ENCODE measurements at regions not wholly inside any gene's neighbourhood (a gene's known extent, or its start where the extent isn't known, plus 50 kb on each side); places are given as distances from the start of the nearest gene placed in this dataset.

GRCh38 chr16:20181416-20181815, 107.7 kb upstream of the GPR139 start (continued):
- no peak for TF ChIP-seq USF2 (IDR thresholded peaks at IDR 0.05; ENCODE audit: low read depth, low read length)
- no peak for TF ChIP-seq USF2 (CRISPR knock-in tag; IDR thresholded peaks at IDR 0.05; ENCODE audit: borderline replicate concordance)
- no peak for TF ChIP-seq GMEB1 (CRISPR knock-in tag; IDR thresholded peaks at IDR 0.05; ENCODE audit: borderline replicate concordance)
- no peak for TF ChIP-seq THRA (CRISPR knock-in tag; IDR thresholded peaks at IDR 0.05; ENCODE audit: borderline replicate concordance)
- no peak for TF ChIP-seq ZNF30 (CRISPR knock-in tag; IDR thresholded peaks at IDR 0.05)

- no peaks in the 10 kb centered on the region for H4K20me1 ChIP-seq (ENCODE audit: insufficient read depth, low read length)
- H3K27me3 ChIP-seq (ENCODE audit: control insufficient read depth in 1 of 2, insufficient read depth in 2 of 2, low read length in 2 of 2) = peaks cover 0 to 22% of the 10 kb centered on the region in 2 experiments; a peak in 3 of 5 replicates
- H3K79me2 ChIP-seq (ENCODE audit: insufficient read depth, low read length) = no peaks in the 10 kb centered on the region
- no peak overlapping the region for H2AFZ ChIP-seq (ENCODE audit: low read length)
- in situ Hi-C loops (cut with HindIII; ENCODE audit: extremely low pct_ligation_motif_present, low pct_unique_long_range_greater_than_20kb) (no loop called here), intact Hi-C loops (cut with micrococcal nuclease; ENCODE audit: unreplicated experiment) (no loop called here)
- no peaks in the 10 kb centered on the region for H3K4me1 ChIP-seq (ENCODE audit: insufficient read depth, low read length)
- under 1% methylated on average over 5 of the region's 5 CpGs for WGBS (ENCODE audit: low lambda C conversion rate)
- FAIRE-seq (no peak), ATAC-seq (no peak), DNase-seq (ENCODE audit: low spot score) (no peak)
- H3K9me3 ChIP-seq (ENCODE audit: low read length) = no peaks in the 10 kb centered on the region
- H3K36me3 ChIP-seq (replicated peaks in 1 of 2; ENCODE audit: control insufficient read depth in 1 of 2, insufficient read depth in 2 of 2, low read length in 2 of 2) = no peaks in the 10 kb centered on the region
- no peak overlapping the region for H3K4me2 ChIP-seq (ENCODE audit: low read depth, low read length)
- BruUV-seq (replicated peaks) = no TSS peak
- no peak overlapping the region for H3K4me3 ChIP-seq (replicated peaks in 1 of 3; ENCODE audit: insufficient read depth in 1 of 3, low read depth in 2 of 3, low read length in 3 of 3)
- ChIA-PET CTCF (ENCODE audit: low intra/inter-chr PET ratio, low total read pairs) (no interaction called here), POLR2A (no interaction called here)
- H3K27ac ChIP-seq (ENCODE audit: extremely low read length, insufficient read depth, low read length) = no peak overlapping the region
- H3K9ac ChIP-seq (ENCODE audit: insufficient read depth, low read depth, low read length) = no peak overlapping the region
- TF ChIP-seq ZNF710 (CRISPR knock-in tag; IDR thresholded peaks at IDR 0.05; ENCODE audit: borderline replicate concordance) (no peak), MYPOP (CRISPR knock-in tag; IDR thresholded peaks at IDR 0.05) (no peak), SMAD3 (CRISPR knock-in tag; IDR thresholded peaks at IDR 0.05) (no peak), RBFOX2 (IDR thresholded peaks at IDR 0.05; ENCODE audit: low read depth, low read length) (no peak), TBP (CRISPR knock-in tag; IDR thresholded peaks at IDR 0.05) (no peak), ZNF556 (CRISPR knock-in tag; IDR thresholded peaks at IDR 0.05; ENCODE audit: borderline replicate concordance) (no peak), ZNF781 (CRISPR knock-in tag; IDR thresholded peaks at IDR 0.05; ENCODE audit: borderline replicate concordance, not compliant biosample characterization) (no peak), SMYD3 (CRISPR knock-in tag; IDR thresholded peaks at IDR 0.05) (no peak)
These were observed 104.6 kb upstream of the GPR139 start for GRCh38 chr16:20178297-20178696.
